ENCODE measurements at regions not wholly inside any gene's neighbourhood (a gene's known extent, or its start where the extent isn't known, plus 50 kb on each side); places are given as distances from the start of the nearest gene placed in this dataset.

GRCh38 chr5:133889271-133889905, 79.0 kb downstream of the C5orf15 start:
- TF ChIP-seq MEF2A (IDR thresholded peaks at IDR 0.05; ENCODE audit: insufficient read depth, low read depth, low read length) (no peak), SREBF2 (IDR thresholded peaks at IDR 0.05; ENCODE audit: low read length) (no peak), BCL3 (IDR thresholded peaks at IDR 0.05; ENCODE audit: borderline replicate concordance, insufficient read depth, low read depth, low read length, poor library complexity, severe bottlenecking) (no peak), USF2 (IDR thresholded peaks at IDR 0.05; ENCODE audit: borderline replicate concordance, low read depth, low read length) (no peak), CTCF (IDR thresholded peaks at IDR 0.05 in 2 of 3, conservative IDR thresholded peaks at IDR 0.05 in 1 of 3; ENCODE audit: control insufficient read depth in 2 of 3, extremely low read depth in 1 of 3, insufficient read depth in 1 of 3, low read depth in 3 of 3, low read length in 3 of 3) (no peak), BHLHE40 (IDR thresholded peaks at IDR 0.05; ENCODE audit: borderline replicate concordance in 1 of 2, low read depth in 2 of 2, low read length in 1 of 2) (no peak), E2F4 (IDR thresholded peaks at IDR 0.05; ENCODE audit: low read depth, low read length) (no peak), GABPA (IDR thresholded peaks at IDR 0.05; ENCODE audit: low read depth) (no peak), POLR2AphosphoS5 (IDR thresholded peaks at IDR 0.05; ENCODE audit: low read length) (no peak), CREB1 (IDR thresholded peaks at IDR 0.05; ENCODE audit: low read depth) (no peak), NBN (IDR thresholded peaks at IDR 0.05) (no peak), CHD1 (IDR thresholded peaks at IDR 0.05; ENCODE audit: low read depth, low read length) (no peak), RFX5 (IDR thresholded peaks at IDR 0.05; ENCODE audit: low read depth, low read length) (no peak)
